Astrocyte (in vitro differentiated cells and primary cell): ENCODE measurements at regions not wholly inside any gene's neighbourhood (a gene's known extent, or its start where the extent isn't known, plus 50 kb on each side); places are given as distances from the start of the nearest gene placed in this dataset.

Experiments
- DNase-seq: peaks from one replicate; pipeline ENCODE4 v3.0.0-alpha.2; 2010; ENCODE audit warnings: low read depth
- FAIRE-seq: peaks from 2 replicates; lab custom pipeline; 2011; peaks lifted over from hg19 to GRCh38; lab: Jason Lieb, UNC
- H2AFZ ChIP-seq: 2 replicates; pipeline ENCODE4 v1.6.0; 2012; ENCODE audit warnings: low read depth, low read length, inconsistent platforms
- H3K27ac ChIP-seq: 2 replicates; pipeline ENCODE4 v1.5.1; 2011; ENCODE audit warnings: low read depth, low read length, inconsistent platforms
- H3K27me3 ChIP-seq: 2 replicates; pipeline ENCODE4 v1.6.0; 2011; ENCODE audit warnings: low read length, inconsistent platforms; ENCODE audit not compliant: insufficient read depth
- H3K36me3 ChIP-seq: 2 replicates; pipeline ENCODE4 v1.5.1; 2011; ENCODE audit warnings: low read length, inconsistent platforms; ENCODE audit not compliant: insufficient read depth
- H3K4me1 ChIP-seq: 2 replicates; pipeline ENCODE4 v1.5.1; 2011; ENCODE audit warnings: low read length, inconsistent platforms; ENCODE audit not compliant: insufficient read depth
- H3K4me2 ChIP-seq: 2 replicates; pipeline ENCODE4 v1.6.0; 2012; ENCODE audit warnings: low read length, inconsistent platforms
- H3K4me3 ChIP-seq: 2 replicates; pipeline ENCODE4 v1.5.1; 2011; ENCODE audit warnings: low read depth, mild to moderate bottlenecking, low read length, inconsistent platforms; ENCODE audit not compliant: insufficient read depth
- H3K79me2 ChIP-seq: 2 replicates; pipeline ENCODE4 v1.6.0; 2012; ENCODE audit warnings: mild to moderate bottlenecking, low read length, inconsistent platforms; ENCODE audit not compliant: insufficient read depth
- H3K9ac ChIP-seq: 2 replicates; pipeline ENCODE4 v1.6.0; 2012; ENCODE audit warnings: mild to moderate bottlenecking, low read length, inconsistent platforms
- H3K9me3 ChIP-seq: 2 replicates; pipeline ENCODE4 v1.5.1; 2012; ENCODE audit warnings: low read depth, mild to moderate bottlenecking, low read length, inconsistent platforms; ENCODE audit not compliant: insufficient read depth
- H4K20me1 ChIP-seq: 2 replicates; pipeline ENCODE4 v1.6.0; 2012; ENCODE audit warnings: low read length, inconsistent platforms; ENCODE audit not compliant: insufficient read depth
- H3K27ac Mint-ChIP-seq: one replicate; pipeline ENCODE4 v1.8.0; 2021; ENCODE audit warnings: mild to moderate bottlenecking, mixed read lengths; ENCODE audit not compliant: unreplicated experiment
- H3K27me3 Mint-ChIP-seq: one replicate; pipeline ENCODE4 v1.8.0; 2021; ENCODE audit warnings: low read depth, mixed read lengths; ENCODE audit not compliant: unreplicated experiment
- H3K36me3 Mint-ChIP-seq: one replicate; pipeline ENCODE4 v1.8.0; 2021; ENCODE audit warnings: low read depth, mixed read lengths; ENCODE audit not compliant: unreplicated experiment
- H3K4me1 Mint-ChIP-seq: one replicate; pipeline ENCODE4 v1.8.0; 2021; ENCODE audit warnings: low read depth, mixed read lengths; ENCODE audit not compliant: unreplicated experiment
- H3K4me3 Mint-ChIP-seq: one replicate; pipeline ENCODE4 v1.8.0; 2021; ENCODE audit warnings: mild to moderate bottlenecking, moderate library complexity, mixed read lengths; ENCODE audit not compliant: unreplicated experiment
- H3K9me3 Mint-ChIP-seq: one replicate; pipeline ENCODE4 v1.8.0; 2021; ENCODE audit warnings: mild to moderate bottlenecking, mixed read lengths; ENCODE audit not compliant: unreplicated experiment
- CTCF ChIP-seq: IDR thresholded peaks from 2 replicates; pipeline ENCODE4 v1.5.1; 2011; ENCODE audit warnings: low read depth, mild to moderate bottlenecking, inconsistent platforms, low read length, moderate library complexity; ENCODE audit not compliant: insufficient read depth
- EZH2 ChIP-seq: IDR thresholded peaks from 2 replicates; pipeline ENCODE4 v1.6.1; 2012; ENCODE audit warnings: mild to moderate bottlenecking, low read length, inconsistent platforms; ENCODE audit not compliant: insufficient read depth

- H3K4me1 Mint-ChIP-seq = peaks cover 2% of the 10 kb centered on the region
- H2AFZ ChIP-seq = no peak overlapping the region
- no peaks in the 10 kb centered on the region for H3K79me2 ChIP-seq
- no peak overlapping the region for H3K27ac ChIP-seq
- H3K9me3 Mint-ChIP-seq = no peaks in the 10 kb centered on the region
- no peaks in the 10 kb centered on the region for H3K4me1 ChIP-seq
- H3K9ac ChIP-seq = no peak overlapping the region
- H3K4me3 Mint-ChIP-seq = no peak overlapping the region
- no peaks in the 10 kb centered on the region for H3K27me3 Mint-ChIP-seq
- H3K4me2 ChIP-seq = no peak overlapping the region
- no peak overlapping the region for H3K4me3 ChIP-seq
- H3K9me3 ChIP-seq = no peaks in the 10 kb centered on the region
- peaks cover 39% of the 10 kb centered on the region for H3K36me3 ChIP-seq
- DNase-seq = no peak
- no peak for TF ChIP-seq EZH2
- TF ChIP-seq CTCF = no peak
- H3K36me3 Mint-ChIP-seq = peaks cover 24% of the 10 kb centered on the region
- H4K20me1 ChIP-seq = no peaks in the 10 kb centered on the region
- no peak for FAIRE-seq
- H3K27me3 ChIP-seq = no peaks in the 10 kb centered on the region
- H3K27ac Mint-ChIP-seq = no peak overlapping the region
Observed at GRCh38 chr11:12324585-12324984, 52.8 kb upstream of the PARVA start.
